ENCODE measurements at regions not wholly inside any gene's neighbourhood (a gene's known extent, or its start where the extent isn't known, plus 50 kb on each side); places are given as distances from the start of the nearest gene placed in this dataset.

DNA sequence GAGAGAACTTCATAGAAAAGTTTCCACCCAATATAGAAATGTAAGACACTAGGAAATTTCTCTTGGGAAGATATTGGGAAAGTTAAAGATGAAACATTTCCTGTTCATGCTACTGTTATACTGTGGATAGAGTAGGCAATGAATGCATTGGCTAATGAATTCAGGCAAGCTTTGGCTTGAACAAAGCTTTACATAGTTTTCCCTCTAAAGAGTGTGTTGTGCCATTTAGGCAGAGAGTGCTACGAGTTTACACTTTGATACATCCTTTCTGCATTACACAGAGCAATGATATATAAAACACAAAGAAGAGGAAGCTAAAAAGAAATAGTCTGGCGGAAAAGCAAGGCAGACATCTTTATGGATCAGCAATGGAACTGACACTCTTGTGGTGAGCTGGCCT lies 125.9 kb upstream of the SHH start:
- intact Hi-C loops (cut with micrococcal nuclease; ENCODE audit: unreplicated experiment), result no loop called here
- CTCF ChIA-PET (ENCODE audit: low intra/inter-chr PET ratio, low total read pairs), result no interaction called here
- BruUV-seq (replicated peaks), result no TSS peak
- no peak overlapping the region for H3K9ac ChIP-seq (ENCODE audit: insufficient read depth, low read depth, low read length)
- ATAC-seq, result no peak
- no peak overlapping the region for H3K4me2 ChIP-seq (ENCODE audit: low read depth, low read length)
- no peak overlapping the region for H3K4me3 ChIP-seq (replicated peaks in 1 of 3; ENCODE audit: insufficient read depth in 1 of 3, low read depth in 2 of 3, low read length in 3 of 3)
- no peaks in the 10 kb centered on the region for H3K4me1 ChIP-seq (ENCODE audit: insufficient read depth, low read length)
- in situ Hi-C loops (cut with HindIII; ENCODE audit: extremely low pct_ligation_motif_present, low pct_unique_long_range_greater_than_20kb), result no loop called here
- TF ChIP-seq, protein P1, sequence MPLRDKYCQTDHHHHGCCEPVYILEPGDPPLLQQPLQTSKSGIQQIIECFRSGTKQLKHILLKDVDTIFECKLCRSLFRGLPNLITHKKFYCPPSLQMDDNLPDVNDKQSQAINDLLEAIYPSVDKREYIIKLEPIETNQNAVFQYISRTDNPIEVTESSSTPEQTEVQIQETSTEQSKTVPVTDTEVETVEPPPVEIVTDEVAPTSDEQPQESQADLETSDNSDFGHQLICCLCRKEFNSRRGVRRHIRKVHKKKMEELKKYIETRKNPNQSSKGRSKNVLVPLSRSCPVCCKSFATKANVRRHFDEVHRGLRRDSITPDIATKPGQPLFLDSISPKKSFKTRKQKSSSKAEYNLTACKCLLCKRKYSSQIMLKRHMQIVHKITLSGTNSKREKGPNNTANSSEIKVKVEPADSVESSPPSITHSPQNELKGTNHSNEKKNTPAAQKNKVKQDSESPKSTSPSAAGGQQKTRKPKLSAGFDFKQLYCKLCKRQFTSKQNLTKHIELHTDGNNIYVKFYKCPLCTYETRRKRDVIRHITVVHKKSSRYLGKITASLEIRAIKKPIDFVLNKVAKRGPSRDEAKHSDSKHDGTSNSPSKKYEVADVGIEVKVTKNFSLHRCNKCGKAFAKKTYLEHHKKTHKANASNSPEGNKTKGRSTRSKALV (CRISPR knock-in tag; IDR thresholded peaks at IDR 0.05), result no peak
- TF ChIP-seq MLLT10 (CRISPR knock-in tag; IDR thresholded peaks at IDR 0.05) (no peak), TCF12 (IDR thresholded peaks at IDR 0.05) (no peak), TCF12 (CRISPR knock-in tag; IDR thresholded peaks at IDR 0.05) (no peak), KDM6A (CRISPR knock-in tag; IDR thresholded peaks at IDR 0.05; ENCODE audit: low read depth) (no peak), RFXANK (CRISPR knock-in tag; IDR thresholded peaks at IDR 0.05) (no peak), ZNF367 (CRISPR knock-in tag; IDR thresholded peaks at IDR 0.05; ENCODE audit: borderline replicate concordance) (no peak), ZNF33A (CRISPR knock-in tag; IDR thresholded peaks at IDR 0.05; ENCODE audit: borderline replicate concordance) (no peak), ZNF274 (CRISPR knock-in tag; IDR thresholded peaks at IDR 0.05) (no peak), ZNF619 (CRISPR knock-in tag; IDR thresholded peaks at IDR 0.05) (no peak)
- TF ChIP-seq, protein P2, sequence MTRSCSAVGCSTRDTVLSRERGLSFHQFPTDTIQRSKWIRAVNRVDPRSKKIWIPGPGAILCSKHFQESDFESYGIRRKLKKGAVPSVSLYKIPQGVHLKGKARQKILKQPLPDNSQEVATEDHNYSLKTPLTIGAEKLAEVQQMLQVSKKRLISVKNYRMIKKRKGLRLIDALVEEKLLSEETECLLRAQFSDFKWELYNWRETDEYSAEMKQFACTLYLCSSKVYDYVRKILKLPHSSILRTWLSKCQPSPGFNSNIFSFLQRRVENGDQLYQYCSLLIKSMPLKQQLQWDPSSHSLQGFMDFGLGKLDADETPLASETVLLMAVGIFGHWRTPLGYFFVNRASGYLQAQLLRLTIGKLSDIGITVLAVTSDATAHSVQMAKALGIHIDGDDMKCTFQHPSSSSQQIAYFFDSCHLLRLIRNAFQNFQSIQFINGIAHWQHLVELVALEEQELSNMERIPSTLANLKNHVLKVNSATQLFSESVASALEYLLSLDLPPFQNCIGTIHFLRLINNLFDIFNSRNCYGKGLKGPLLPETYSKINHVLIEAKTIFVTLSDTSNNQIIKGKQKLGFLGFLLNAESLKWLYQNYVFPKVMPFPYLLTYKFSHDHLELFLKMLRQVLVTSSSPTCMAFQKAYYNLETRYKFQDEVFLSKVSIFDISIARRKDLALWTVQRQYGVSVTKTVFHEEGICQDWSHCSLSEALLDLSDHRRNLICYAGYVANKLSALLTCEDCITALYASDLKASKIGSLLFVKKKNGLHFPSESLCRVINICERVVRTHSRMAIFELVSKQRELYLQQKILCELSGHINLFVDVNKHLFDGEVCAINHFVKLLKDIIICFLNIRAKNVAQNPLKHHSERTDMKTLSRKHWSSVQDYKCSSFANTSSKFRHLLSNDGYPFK (CRISPR knock-in tag; IDR thresholded peaks at IDR 0.05; ENCODE audit: borderline replicate concordance), result no peak
- TF ChIP-seq, protein P3, sequence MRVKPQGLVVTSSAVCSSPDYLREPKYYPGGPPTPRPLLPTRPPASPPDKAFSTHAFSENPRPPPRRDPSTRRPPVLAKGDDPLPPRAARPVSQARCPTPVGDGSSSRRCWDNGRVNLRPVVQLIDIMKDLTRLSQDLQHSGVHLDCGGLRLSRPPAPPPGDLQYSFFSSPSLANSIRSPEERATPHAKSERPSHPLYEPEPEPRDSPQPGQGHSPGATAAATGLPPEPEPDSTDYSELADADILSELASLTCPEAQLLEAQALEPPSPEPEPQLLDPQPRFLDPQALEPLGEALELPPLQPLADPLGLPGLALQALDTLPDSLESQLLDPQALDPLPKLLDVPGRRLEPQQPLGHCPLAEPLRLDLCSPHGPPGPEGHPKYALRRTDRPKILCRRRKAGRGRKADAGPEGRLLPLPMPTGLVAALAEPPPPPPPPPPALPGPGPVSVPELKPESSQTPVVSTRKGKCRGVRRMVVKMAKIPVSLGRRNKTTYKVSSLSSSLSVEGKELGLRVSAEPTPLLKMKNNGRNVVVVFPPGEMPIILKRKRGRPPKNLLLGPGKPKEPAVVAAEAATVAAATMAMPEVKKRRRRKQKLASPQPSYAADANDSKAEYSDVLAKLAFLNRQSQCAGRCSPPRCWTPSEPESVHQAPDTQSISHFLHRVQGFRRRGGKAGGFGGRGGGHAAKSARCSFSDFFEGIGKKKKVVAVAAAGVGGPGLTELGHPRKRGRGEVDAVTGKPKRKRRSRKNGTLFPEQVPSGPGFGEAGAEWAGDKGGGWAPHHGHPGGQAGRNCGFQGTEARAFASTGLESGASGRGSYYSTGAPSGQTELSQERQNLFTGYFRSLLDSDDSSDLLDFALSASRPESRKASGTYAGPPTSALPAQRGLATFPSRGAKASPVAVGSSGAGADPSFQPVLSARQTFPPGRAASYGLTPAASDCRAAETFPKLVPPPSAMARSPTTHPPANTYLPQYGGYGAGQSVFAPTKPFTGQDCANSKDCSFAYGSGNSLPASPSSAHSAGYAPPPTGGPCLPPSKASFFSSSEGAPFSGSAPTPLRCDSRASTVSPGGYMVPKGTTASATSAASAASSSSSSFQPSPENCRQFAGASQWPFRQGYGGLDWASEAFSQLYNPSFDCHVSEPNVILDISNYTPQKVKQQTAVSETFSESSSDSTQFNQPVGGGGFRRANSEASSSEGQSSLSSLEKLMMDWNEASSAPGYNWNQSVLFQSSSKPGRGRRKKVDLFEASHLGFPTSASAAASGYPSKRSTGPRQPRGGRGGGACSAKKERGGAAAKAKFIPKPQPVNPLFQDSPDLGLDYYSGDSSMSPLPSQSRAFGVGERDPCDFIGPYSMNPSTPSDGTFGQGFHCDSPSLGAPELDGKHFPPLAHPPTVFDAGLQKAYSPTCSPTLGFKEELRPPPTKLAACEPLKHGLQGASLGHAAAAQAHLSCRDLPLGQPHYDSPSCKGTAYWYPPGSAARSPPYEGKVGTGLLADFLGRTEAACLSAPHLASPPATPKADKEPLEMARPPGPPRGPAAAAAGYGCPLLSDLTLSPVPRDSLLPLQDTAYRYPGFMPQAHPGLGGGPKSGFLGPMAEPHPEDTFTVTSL (CRISPR knock-in tag; IDR thresholded peaks at IDR 0.05; ENCODE audit: borderline replicate concordance), result no peak
- no peak for DNase-seq (ENCODE audit: low spot score)
- WGBS (ENCODE audit: low lambda C conversion rate), result 2% methylated on average over 2 of the region's 2 CpGs
- H4K20me1 ChIP-seq (ENCODE audit: insufficient read depth, low read length), result no peaks in the 10 kb centered on the region
- no peak overlapping the region for H3K27ac ChIP-seq (ENCODE audit: extremely low read length, insufficient read depth, low read length)
- POLR2A ChIA-PET, result interaction anchor here (0.6 kb wide), 1 partner anchor 109 kb away, joined by 3 read pairs; no protein-coding TSS in a partner anchor
- no peak for FAIRE-seq
- peaks cover 16% of the 10 kb centered on the region for H3K9me3 ChIP-seq (ENCODE audit: low read length)
- peaks cover 4 to 40% of the 10 kb centered on the region in 2 experiments; a peak in 3 of 5 replicates for H3K27me3 ChIP-seq (ENCODE audit: control insufficient read depth in 1 of 2, insufficient read depth in 2 of 2, low read length in 2 of 2)
- no peak overlapping the region for H2AFZ ChIP-seq (ENCODE audit: low read length)
- H3K36me3 ChIP-seq (replicated peaks in 1 of 2; ENCODE audit: control insufficient read depth in 1 of 2, insufficient read depth in 2 of 2, low read length in 2 of 2), result no peaks in the 10 kb centered on the region
- H3K79me2 ChIP-seq (ENCODE audit: insufficient read depth, low read length), result no peaks in the 10 kb centered on the region

Measured in HepG2 (cell line).